ENCODE measurements at regions not wholly inside any gene's neighbourhood (a gene's known extent, or its start where the extent isn't known, plus 50 kb on each side); places are given as distances from the start of the nearest gene placed in this dataset.

GRCh38 chr4:114474188-114474800, 124.3 kb upstream of the UGT8 start:
- TF ChIP-seq CTCF (IDR thresholded peaks at IDR 0.05; ENCODE audit: poor library complexity, severe bottlenecking): no peak
- TF ChIP-seq EZH2 (IDR thresholded peaks at IDR 0.05; ENCODE audit: borderline replicate concordance, insufficient read depth, low read length, poor library complexity, severe bottlenecking): no peak
- TF ChIP-seq EP300 (conservative IDR thresholded peaks at IDR 0.05; ENCODE audit: poor library complexity, severe bottlenecking): no peak
